Neural cell (in vitro differentiated cells): ENCODE measurements at regions not wholly inside any gene's neighbourhood (a gene's known extent, or its start where the extent isn't known, plus 50 kb on each side); places are given as distances from the start of the nearest gene placed in this dataset.

Source experiments
- H2AFZ ChIP-seq: fragments of 200-600, 300-800 bp; sonication (generic), shearing (Covaris generic); 2 replicates; pipeline ENCODE4 v1.6.0; 2014; ENCODE audit warnings: low read depth, mild to moderate bottlenecking, antibody characterized with exemption, low read length, moderate library complexity
- H3F3A ChIP-seq: fragments of 200-600 bp; shearing (Covaris generic); 2 replicates; pipeline ENCODE4 v1.6.1; 2016; ENCODE audit warnings: mild to moderate bottlenecking, moderate library complexity, mixed read lengths, antibody characterized with exemption, low read length; ENCODE audit not compliant: insufficient read depth, poor library complexity, severe bottlenecking
- H3K27ac ChIP-seq: fragments of 200-600, 300-800 bp; sonication (generic), shearing (Covaris generic); 2 replicates; pipeline ENCODE4 v1.5.1; 2014; ENCODE audit warnings: mild to moderate bottlenecking, low read length, moderate library complexity
- H3K27me3 ChIP-seq: fragments of 300-800, 200-600 bp; sonication (generic), shearing (Covaris generic); 2 replicates; pipeline ENCODE4 v1.6.0; 2014; ENCODE audit warnings: mild to moderate bottlenecking, low read depth, low read length, moderate library complexity; ENCODE audit not compliant: insufficient read depth
- H3K36me3 ChIP-seq: fragments of 300-800, 200-600 bp; sonication (generic), shearing (Covaris generic); 2 replicates; pipeline ENCODE4 v1.5.1; 2014; ENCODE audit warnings: mild to moderate bottlenecking, antibody characterized with exemption, low read length, moderate library complexity; ENCODE audit not compliant: insufficient read depth
- H3K4me2 ChIP-seq: fragments of 300-800, 200-600 bp; sonication (generic), shearing (Covaris generic); 2 replicates; pipeline ENCODE4 v1.6.0; 2014; ENCODE audit warnings: mild to moderate bottlenecking, low read length
- H3K4me3 ChIP-seq: fragments of 300-800, 200-600 bp; sonication (generic), shearing (Covaris generic); 2 replicates; pipeline ENCODE4 v1.5.1; 2014; ENCODE audit warnings: mild to moderate bottlenecking, low read length, moderate library complexity
- H3K79me2 ChIP-seq: fragments of 200-600 bp; shearing (Covaris generic); replicated peaks from 2 replicates; pipeline ENCODE4 v1.6.0; 2014; ENCODE audit warnings: mild to moderate bottlenecking, low read length, moderate library complexity; ENCODE audit not compliant: insufficient read depth
- H3K9ac ChIP-seq: fragments of 300-800, 200-600 bp; sonication (generic), shearing (Covaris generic); 2 replicates; pipeline ENCODE4 v1.6.1; 2016; ENCODE audit warnings: mild to moderate bottlenecking, low read length, mixed read lengths
- H3K9me2 ChIP-seq: fragments of 200-600 bp; shearing (Covaris generic); 2 replicates; pipeline ENCODE4 v1.6.1; 2016; ENCODE audit warnings: mild to moderate bottlenecking, low read length, mixed read lengths; ENCODE audit not compliant: insufficient read depth
- H3K9me3 ChIP-seq: fragments of 200-600, 300-800 bp; sonication (generic), shearing (Covaris generic); 2 replicates; pipeline ENCODE4 v1.6.1; 2016; ENCODE audit warnings: mild to moderate bottlenecking, mixed run types, low read length, moderate library complexity, mixed read lengths
- H4K20me1 ChIP-seq: fragments of 200-600 bp; shearing (Covaris generic); 2 replicates; pipeline ENCODE4 v1.6.1; 2016; ENCODE audit warnings: mild to moderate bottlenecking, mixed run types; ENCODE audit not compliant: insufficient read depth
- EP300 ChIP-seq: fragments of 450-650 bp; conservative IDR thresholded peaks from 2 replicates; pipeline ENCODE4 v1.6.1; 2014; ENCODE audit warnings: antibody characterized with exemption, mild to moderate bottlenecking, moderate library complexity; ENCODE audit not compliant: poor library complexity, severe bottlenecking
- EZH2 ChIP-seq: fragments of 200-600, 300-800 bp; shearing (Covaris generic), sonication (generic); IDR thresholded peaks from 2 replicates; pipeline ENCODE4 v1.6.1; 2014; ENCODE audit warnings: antibody characterized with exemption, low read length, borderline replicate concordance, mild to moderate bottlenecking; ENCODE audit not compliant: insufficient read depth, poor library complexity, severe bottlenecking
- MXI1 ChIP-seq: fragments of 450-650 bp; conservative IDR thresholded peaks from 2 replicates; pipeline ENCODE4 v1.6.1; 2014; ENCODE audit warnings: antibody characterized with exemption, mild to moderate bottlenecking; ENCODE audit not compliant: poor library complexity, severe bottlenecking
- POLR2AphosphoS5 ChIP-seq: IDR thresholded peaks from 2 replicates; pipeline ENCODE4 v1.6.1; 2012
- RAD21 ChIP-seq: fragments of 450-650 bp; conservative IDR thresholded peaks from 2 replicates; pipeline ENCODE4 v1.6.1; 2014; ENCODE audit warnings: antibody characterized with exemption, mild to moderate bottlenecking, moderate library complexity
- SMC3 ChIP-seq: fragments of 450-650 bp; conservative IDR thresholded peaks from 2 replicates; pipeline ENCODE4 v1.6.1; 2014; ENCODE audit warnings: antibody characterized with exemption, mild to moderate bottlenecking, moderate library complexity; ENCODE audit not compliant: poor library complexity
- TAF1 ChIP-seq: IDR thresholded peaks from 2 replicates; pipeline ENCODE4 v1.6.1; 2012; ENCODE audit warnings: low read depth
- small RNA-seq, 3 experiments: library from RNA; depleted of rRNA; stranded (forward); fragments of <200 nt; gene quantifications; one replicate each; pipeline ENCODE3, GENCODE V24; 2012
- TF ChIP-seq, protein P1 (sequence below): fragments of 450-650 bp; IDR thresholded peaks from 2 replicates; pipeline ENCODE4 v1.5.1; 2014; ENCODE audit warnings: antibody characterized with exemption, mild to moderate bottlenecking, moderate library complexity; ENCODE audit not compliant: poor library complexity, severe bottlenecking
- TF ChIP-seq, protein P2 (sequence below): IDR thresholded peaks from 2 replicates; pipeline ENCODE4 v1.6.1; 2012; ENCODE audit warnings: borderline replicate concordance

- Histone ChIP-seq H3K4me2 (no peak overlapping the region), H2AFZ (no peak overlapping the region), H3K4me3 (no peak overlapping the region)
These were observed 144.1 kb downstream of the GNAI1 start for GRCh38 chr7:80278737-80279136.

GRCh38 chr7:80277434-80278427 is 143.1 kb downstream of the GNAI1 start:
- no peak for TF ChIP-seq SMC3
- TF ChIP-seq RAD21 = no peak
- no peak for TF ChIP-seq POLR2AphosphoS5
- no peak for TF ChIP-seq TAF1
- TF ChIP-seq, protein P1, sequence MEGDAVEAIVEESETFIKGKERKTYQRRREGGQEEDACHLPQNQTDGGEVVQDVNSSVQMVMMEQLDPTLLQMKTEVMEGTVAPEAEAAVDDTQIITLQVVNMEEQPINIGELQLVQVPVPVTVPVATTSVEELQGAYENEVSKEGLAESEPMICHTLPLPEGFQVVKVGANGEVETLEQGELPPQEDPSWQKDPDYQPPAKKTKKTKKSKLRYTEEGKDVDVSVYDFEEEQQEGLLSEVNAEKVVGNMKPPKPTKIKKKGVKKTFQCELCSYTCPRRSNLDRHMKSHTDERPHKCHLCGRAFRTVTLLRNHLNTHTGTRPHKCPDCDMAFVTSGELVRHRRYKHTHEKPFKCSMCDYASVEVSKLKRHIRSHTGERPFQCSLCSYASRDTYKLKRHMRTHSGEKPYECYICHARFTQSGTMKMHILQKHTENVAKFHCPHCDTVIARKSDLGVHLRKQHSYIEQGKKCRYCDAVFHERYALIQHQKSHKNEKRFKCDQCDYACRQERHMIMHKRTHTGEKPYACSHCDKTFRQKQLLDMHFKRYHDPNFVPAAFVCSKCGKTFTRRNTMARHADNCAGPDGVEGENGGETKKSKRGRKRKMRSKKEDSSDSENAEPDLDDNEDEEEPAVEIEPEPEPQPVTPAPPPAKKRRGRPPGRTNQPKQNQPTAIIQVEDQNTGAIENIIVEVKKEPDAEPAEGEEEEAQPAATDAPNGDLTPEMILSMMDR = no peak
- TF ChIP-seq MXI1 = no peak
- TF ChIP-seq EP300 = no peak
- TF ChIP-seq, protein P2, sequence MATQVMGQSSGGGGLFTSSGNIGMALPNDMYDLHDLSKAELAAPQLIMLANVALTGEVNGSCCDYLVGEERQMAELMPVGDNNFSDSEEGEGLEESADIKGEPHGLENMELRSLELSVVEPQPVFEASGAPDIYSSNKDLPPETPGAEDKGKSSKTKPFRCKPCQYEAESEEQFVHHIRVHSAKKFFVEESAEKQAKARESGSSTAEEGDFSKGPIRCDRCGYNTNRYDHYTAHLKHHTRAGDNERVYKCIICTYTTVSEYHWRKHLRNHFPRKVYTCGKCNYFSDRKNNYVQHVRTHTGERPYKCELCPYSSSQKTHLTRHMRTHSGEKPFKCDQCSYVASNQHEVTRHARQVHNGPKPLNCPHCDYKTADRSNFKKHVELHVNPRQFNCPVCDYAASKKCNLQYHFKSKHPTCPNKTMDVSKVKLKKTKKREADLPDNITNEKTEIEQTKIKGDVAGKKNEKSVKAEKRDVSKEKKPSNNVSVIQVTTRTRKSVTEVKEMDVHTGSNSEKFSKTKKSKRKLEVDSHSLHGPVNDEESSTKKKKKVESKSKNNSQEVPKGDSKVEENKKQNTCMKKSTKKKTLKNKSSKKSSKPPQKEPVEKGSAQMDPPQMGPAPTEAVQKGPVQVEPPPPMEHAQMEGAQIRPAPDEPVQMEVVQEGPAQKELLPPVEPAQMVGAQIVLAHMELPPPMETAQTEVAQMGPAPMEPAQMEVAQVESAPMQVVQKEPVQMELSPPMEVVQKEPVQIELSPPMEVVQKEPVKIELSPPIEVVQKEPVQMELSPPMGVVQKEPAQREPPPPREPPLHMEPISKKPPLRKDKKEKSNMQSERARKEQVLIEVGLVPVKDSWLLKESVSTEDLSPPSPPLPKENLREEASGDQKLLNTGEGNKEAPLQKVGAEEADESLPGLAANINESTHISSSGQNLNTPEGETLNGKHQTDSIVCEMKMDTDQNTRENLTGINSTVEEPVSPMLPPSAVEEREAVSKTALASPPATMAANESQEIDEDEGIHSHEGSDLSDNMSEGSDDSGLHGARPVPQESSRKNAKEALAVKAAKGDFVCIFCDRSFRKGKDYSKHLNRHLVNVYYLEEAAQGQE = no peak
- no peak for TF ChIP-seq EZH2
- H3F3A ChIP-seq = no peaks in the 10 kb centered on the region
- H3K27me3 ChIP-seq = no peaks in the 10 kb centered on the region
- no peaks in the 10 kb centered on the region for H3K79me2 ChIP-seq
- H3K4me2 ChIP-seq = no peak overlapping the region
- no peaks in the 10 kb centered on the region for H3K9me2 ChIP-seq
- no peaks in the 10 kb centered on the region for H3K9me3 ChIP-seq
- no peaks in the 10 kb centered on the region for H3K36me3 ChIP-seq
- H2AFZ ChIP-seq = no peak overlapping the region
- no peaks in the 10 kb centered on the region for H4K20me1 ChIP-seq
- no peak overlapping the region for H3K9ac ChIP-seq
- no peak overlapping the region for H3K27ac ChIP-seq
- H3K4me3 ChIP-seq = no peak overlapping the region

More at GRCh38 chr7:80278737-80279136, 144.1 kb downstream of the GNAI1 start:
- no peaks in the 10 kb centered on the region for H3K27me3 ChIP-seq
- no peaks in the 10 kb centered on the region for H4K20me1 ChIP-seq
- TF ChIP-seq RAD21 (no peak), EP300 (no peak), TAF1 (no peak), EZH2 (no peak), MXI1 (no peak)
- TF ChIP-seq, protein P1 = no peak
- H3K36me3 ChIP-seq = no peaks in the 10 kb centered on the region
- no peak overlapping the region for H3K27ac ChIP-seq
- no peaks in the 10 kb centered on the region for H3K9me3 ChIP-seq
- H3K79me2 ChIP-seq = no peaks in the 10 kb centered on the region
- H3K9ac ChIP-seq = no peak overlapping the region
- H3F3A ChIP-seq = no peaks in the 10 kb centered on the region
- H3K9me2 ChIP-seq = no peaks in the 10 kb centered on the region

Small RNAs in the stretch of these regions (small RNA-seq; reads per million reads assigned to genes)
- gene RN7SL35P (0 to 0.03 (median 0) reads per million in 3 experiments), gene SNRPBP1 (0 reads per million in 3 experiments)
